Activated naive CD4-positive, alpha-beta T cell (primary cell): ENCODE measurements at regions not wholly inside any gene's neighbourhood (a gene's known extent, or its start where the extent isn't known, plus 50 kb on each side); places are given as distances from the start of the nearest gene placed in this dataset.

Experiments used
- DNase-seq, 4 experiments: peaks; one replicate each; lab custom pipeline; 2025; lab: John Stamatoyannopoulos, UW

DNA sequence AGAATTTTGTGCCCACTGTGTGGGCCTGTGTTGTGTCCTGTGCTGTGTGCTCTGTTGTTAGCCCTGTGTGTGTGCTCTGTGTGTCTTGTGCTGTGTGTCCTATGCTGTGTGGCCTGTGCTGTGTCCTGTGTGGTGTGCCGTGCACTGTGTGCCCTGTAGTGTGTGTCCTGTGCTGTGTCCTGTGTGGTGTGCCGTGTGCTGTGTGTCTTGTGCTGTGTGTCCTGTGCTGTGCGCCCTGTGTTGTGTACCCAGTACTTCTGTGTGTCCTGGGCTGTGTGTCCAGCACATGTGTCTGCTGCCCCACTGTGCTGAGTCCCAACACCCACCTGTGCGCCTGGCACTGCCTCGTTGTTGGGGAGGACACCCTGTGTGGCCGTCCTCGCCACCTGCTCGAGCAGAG lies 53.2 kb upstream of the CHRNA7 start:
- DNase-seq, result no peak

DNA sequence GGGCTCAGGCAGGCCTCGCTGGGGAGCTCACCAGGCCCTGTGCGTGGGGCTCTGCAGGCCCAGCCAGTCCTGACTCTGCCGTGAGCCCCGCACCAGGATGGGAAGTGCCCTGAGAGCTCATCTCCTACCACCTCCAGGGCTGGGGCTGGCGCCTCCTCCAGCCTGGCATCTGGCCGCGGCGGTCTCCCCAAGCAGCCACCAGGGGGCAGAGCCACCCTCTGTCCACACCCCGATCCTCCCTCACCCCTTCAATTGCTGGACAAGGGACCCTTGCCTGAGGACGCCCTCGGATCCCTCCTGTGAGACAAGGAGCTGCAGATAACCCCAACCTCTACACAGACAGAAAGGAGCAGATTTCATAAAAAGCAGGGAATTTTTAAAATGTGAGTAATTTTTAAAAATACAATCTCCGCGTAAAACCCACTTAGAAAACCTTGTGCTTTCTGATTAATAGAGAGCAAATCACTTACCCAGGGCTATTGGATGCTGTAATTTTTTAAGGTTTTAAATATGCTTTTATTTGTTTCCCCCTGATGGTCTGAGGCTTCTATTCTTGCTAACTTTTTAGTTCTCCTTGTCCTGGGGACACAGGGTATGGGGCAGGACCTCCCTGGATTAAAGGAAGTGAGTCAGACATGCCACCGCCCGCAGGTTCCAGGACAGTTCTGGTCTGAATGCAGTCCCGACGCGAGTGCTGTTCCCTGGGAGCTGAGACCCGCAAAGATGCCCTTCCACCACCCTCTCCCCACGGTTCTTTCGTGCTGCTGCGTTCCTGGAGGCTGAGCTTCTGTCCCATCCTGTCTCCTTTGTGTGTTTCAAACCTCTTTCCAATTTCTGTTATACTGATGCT lies 52.3 kb upstream of the CHRNA7 start:
- peak; percentile 11 to 47 (median 18) for DNase-seq
